ELR (cell line): ENCODE measurements at regions not wholly inside any gene's neighbourhood (a gene's known extent, or its start where the extent isn't known, plus 50 kb on each side); places are given as distances from the start of the nearest gene placed in this dataset.

Experiments used
- DNase-seq: peaks from one replicate; pipeline ENCODE4 v3.0.0-alpha.2; 2015; ENCODE audit warnings: low read depth

- DNase-seq, result no peak
Observed at GRCh38 chr14:89017417-89017816, 193.0 kb downstream of the TTC8 start.

GRCh38 chr14:89022274-89022673, 197.8 kb downstream of the TTC8 start:
- DNase-seq, result no peak

- no peak for DNase-seq
Observed at GRCh38 chr14:89024691-89025090, 200.2 kb downstream of the TTC8 start.

- DNase-seq, result peak; percentile 14
Observed at GRCh38 chr14:89025561-89026236, 201.2 kb downstream of the TTC8 start.

- peak; percentile 50 for DNase-seq
Observed at GRCh38 chr14:89027097-89027740, 202.8 kb downstream of the TTC8 start.

GRCh38 chr14:89028462-89029134, 204.1 kb downstream of the TTC8 start:
- no peak for DNase-seq

- no peak for DNase-seq
Observed at GRCh38 chr14:89029961-89030694, 205.7 kb downstream of the TTC8 start.

GRCh38 chr14:89030921-89031320, 206.5 kb downstream of the TTC8 start:
- no peak for DNase-seq

- DNase-seq, result no peak
Observed at GRCh38 chr14:89032086-89032649, 207.7 kb downstream of the TTC8 start.

GRCh38 chr14:89033756-89034155, 209.3 kb downstream of the TTC8 start:
- DNase-seq, result no peak

- no peak for DNase-seq
Observed at GRCh38 chr14:89036371-89036770, 211.9 kb downstream of the TTC8 start.

GRCh38 chr14:89037065-89037464, 212.6 kb downstream of the TTC8 start:
- no peak for DNase-seq

- DNase-seq, result peak; percentile 3
Observed at GRCh38 chr14:89040080-89040459, 215.6 kb downstream of the TTC8 start.

GRCh38 chr14:89040460-89041256, 216.2 kb downstream of the TTC8 start:
- peak; percentile 85 for DNase-seq

GRCh38 chr14:89041257-89041582, 216.8 kb downstream of the TTC8 start:
- no peak for DNase-seq

- DNase-seq, result no peak
Observed at GRCh38 chr14:89042021-89042420, 217.6 kb downstream of the TTC8 start.

- DNase-seq, result no peak
Observed at GRCh38 chr14:89053303-89053702, 228.9 kb downstream of the TTC8 start.

GRCh38 chr14:89056394-89056793, 231.9 kb downstream of the TTC8 start:
- DNase-seq, result no peak

- no peak for DNase-seq
Observed at GRCh38 chr14:89058697-89059096, 234.2 kb downstream of the TTC8 start.

- DNase-seq, result no peak
Observed at GRCh38 chr14:89060191-89060590, 235.7 kb downstream of the TTC8 start.

- DNase-seq, result no peak
Observed at GRCh38 chr14:89061696-89062095, 237.2 kb downstream of the TTC8 start.

GRCh38 chr14:89065879-89066278, 241.4 kb downstream of the TTC8 start:
- DNase-seq, result no peak
